MM.1S (cell line): ENCODE measurements at regions not wholly inside any gene's neighbourhood (a gene's known extent, or its start where the extent isn't known, plus 50 kb on each side); places are given as distances from the start of the nearest gene placed in this dataset.

Experiments
- EZH2 ChIP-seq: fragments of 300-600 bp; sonication (generic); optimal IDR thresholded peaks from 2 replicates; pipeline ENCODE3; 2017; ENCODE audit warnings: low read depth, mild to moderate bottlenecking, antibody characterized with exemption, low read length, mixed read lengths
- TF ChIP-seq, protein P1 (sequence below): fragments of 300-600 bp; sonication (generic); IDR thresholded peaks from 2 replicates; pipeline ENCODE4 v1.5.1; 2016; ENCODE audit warnings: antibody characterized with exemption, low read length, mixed read lengths

DNA sequence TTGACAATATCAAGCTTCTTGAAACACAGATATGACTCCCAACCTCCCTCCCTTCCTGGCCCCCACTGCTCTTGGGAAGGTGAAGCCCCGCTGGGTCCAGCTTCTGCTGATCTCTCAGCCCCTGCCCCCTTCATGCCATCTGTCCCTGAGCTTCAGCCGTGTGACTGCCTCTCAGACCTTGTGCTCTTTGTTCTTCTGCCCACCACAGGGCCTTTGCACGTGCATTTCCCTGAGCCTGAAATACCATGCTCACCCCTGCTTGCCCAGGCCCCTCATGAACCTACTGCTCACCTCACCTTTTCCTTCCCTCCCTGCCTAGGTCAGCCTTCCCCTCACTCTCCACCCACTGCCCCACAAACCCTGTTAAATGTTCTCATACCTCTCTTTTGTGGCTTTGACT is 241.7 kb upstream of the PMEPA1 start:
- TF ChIP-seq, protein P1, sequence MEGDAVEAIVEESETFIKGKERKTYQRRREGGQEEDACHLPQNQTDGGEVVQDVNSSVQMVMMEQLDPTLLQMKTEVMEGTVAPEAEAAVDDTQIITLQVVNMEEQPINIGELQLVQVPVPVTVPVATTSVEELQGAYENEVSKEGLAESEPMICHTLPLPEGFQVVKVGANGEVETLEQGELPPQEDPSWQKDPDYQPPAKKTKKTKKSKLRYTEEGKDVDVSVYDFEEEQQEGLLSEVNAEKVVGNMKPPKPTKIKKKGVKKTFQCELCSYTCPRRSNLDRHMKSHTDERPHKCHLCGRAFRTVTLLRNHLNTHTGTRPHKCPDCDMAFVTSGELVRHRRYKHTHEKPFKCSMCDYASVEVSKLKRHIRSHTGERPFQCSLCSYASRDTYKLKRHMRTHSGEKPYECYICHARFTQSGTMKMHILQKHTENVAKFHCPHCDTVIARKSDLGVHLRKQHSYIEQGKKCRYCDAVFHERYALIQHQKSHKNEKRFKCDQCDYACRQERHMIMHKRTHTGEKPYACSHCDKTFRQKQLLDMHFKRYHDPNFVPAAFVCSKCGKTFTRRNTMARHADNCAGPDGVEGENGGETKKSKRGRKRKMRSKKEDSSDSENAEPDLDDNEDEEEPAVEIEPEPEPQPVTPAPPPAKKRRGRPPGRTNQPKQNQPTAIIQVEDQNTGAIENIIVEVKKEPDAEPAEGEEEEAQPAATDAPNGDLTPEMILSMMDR = no peak
- TF ChIP-seq EZH2 = no peak
